ENCODE measurements at regions not wholly inside any gene's neighbourhood (a gene's known extent, or its start where the extent isn't known, plus 50 kb on each side); places are given as distances from the start of the nearest gene placed in this dataset.

- TF ChIP-seq EZH2phosphoT487 (IDR thresholded peaks at IDR 0.05; ENCODE audit: low read depth), result no peak
- TF ChIP-seq, protein P1, sequence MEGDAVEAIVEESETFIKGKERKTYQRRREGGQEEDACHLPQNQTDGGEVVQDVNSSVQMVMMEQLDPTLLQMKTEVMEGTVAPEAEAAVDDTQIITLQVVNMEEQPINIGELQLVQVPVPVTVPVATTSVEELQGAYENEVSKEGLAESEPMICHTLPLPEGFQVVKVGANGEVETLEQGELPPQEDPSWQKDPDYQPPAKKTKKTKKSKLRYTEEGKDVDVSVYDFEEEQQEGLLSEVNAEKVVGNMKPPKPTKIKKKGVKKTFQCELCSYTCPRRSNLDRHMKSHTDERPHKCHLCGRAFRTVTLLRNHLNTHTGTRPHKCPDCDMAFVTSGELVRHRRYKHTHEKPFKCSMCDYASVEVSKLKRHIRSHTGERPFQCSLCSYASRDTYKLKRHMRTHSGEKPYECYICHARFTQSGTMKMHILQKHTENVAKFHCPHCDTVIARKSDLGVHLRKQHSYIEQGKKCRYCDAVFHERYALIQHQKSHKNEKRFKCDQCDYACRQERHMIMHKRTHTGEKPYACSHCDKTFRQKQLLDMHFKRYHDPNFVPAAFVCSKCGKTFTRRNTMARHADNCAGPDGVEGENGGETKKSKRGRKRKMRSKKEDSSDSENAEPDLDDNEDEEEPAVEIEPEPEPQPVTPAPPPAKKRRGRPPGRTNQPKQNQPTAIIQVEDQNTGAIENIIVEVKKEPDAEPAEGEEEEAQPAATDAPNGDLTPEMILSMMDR (IDR thresholded peaks at IDR 0.05; ENCODE audit: low read depth, low read length), result no peak
Measured at GRCh38 chr6:15905488-15906419, 223.1 kb upstream of the MYLIP start.
